DOHH2 (cell line): ENCODE measurements at regions not wholly inside any gene's neighbourhood (a gene's known extent, or its start where the extent isn't known, plus 50 kb on each side); places are given as distances from the start of the nearest gene placed in this dataset.

Experiments used
- H3F3A ChIP-seq: fragments of 200-600 bp; sonication (generic), shearing (Covaris generic); 2 replicates; pipeline ENCODE4 v1.6.0; 2016; ENCODE audit warnings: antibody characterized with exemption, mild to moderate bottlenecking; ENCODE audit not compliant: control insufficient read depth, insufficient read depth
- H3K27ac ChIP-seq: fragments of 200-600 bp; sonication (generic); 2 replicates; pipeline ENCODE4 v1.5.1; 2014; ENCODE audit warnings: low read depth, mild to moderate bottlenecking, low read length, moderate library complexity
- H3K27me3 ChIP-seq: fragments of 200-600 bp; sonication (generic); 2 replicates; pipeline ENCODE4 v1.6.1; 2014; ENCODE audit warnings: mild to moderate bottlenecking, low read length, mixed read lengths; ENCODE audit not compliant: control insufficient read depth
- H3K36me3 ChIP-seq: fragments of 200-600 bp; sonication (generic); 2 replicates; pipeline ENCODE4 v1.6.1; 2014; ENCODE audit warnings: mild to moderate bottlenecking, low read length, moderate library complexity, mixed read lengths; ENCODE audit not compliant: control insufficient read depth
- H3K4me1 ChIP-seq: fragments of 200-600 bp; sonication (generic); 2 replicates; pipeline ENCODE4 v1.6.1; 2014; ENCODE audit warnings: mild to moderate bottlenecking, low read length, mixed read lengths; ENCODE audit not compliant: control insufficient read depth
- H3K4me2 ChIP-seq: fragments of 200-600 bp; sonication (generic); 2 replicates; pipeline ENCODE4 v1.6.0; 2014; ENCODE audit warnings: mild to moderate bottlenecking, low read length, moderate library complexity
- H3K4me3 ChIP-seq: fragments of 200-600 bp; sonication (generic); 2 replicates; pipeline ENCODE4 v1.5.1; 2014; ENCODE audit warnings: mild to moderate bottlenecking, low read length, mixed read lengths
- H3K79me2 ChIP-seq: fragments of 200-600 bp; sonication (generic); 2 replicates; pipeline ENCODE4 v1.6.1; 2014; ENCODE audit warnings: mild to moderate bottlenecking, low read length, mixed read lengths; ENCODE audit not compliant: control insufficient read depth
- H3K9me2 ChIP-seq: fragments of 200-600 bp; sonication (generic); replicated peaks from 2 replicates; pipeline ENCODE4 v1.6.1; 2014; ENCODE audit warnings: mild to moderate bottlenecking, low read length, mixed read lengths; ENCODE audit not compliant: control insufficient read depth
- H3K9me3 ChIP-seq: fragments of 200-600 bp; sonication (generic); 2 replicates; pipeline ENCODE4 v1.6.1; 2014; ENCODE audit warnings: antibody characterized with exemption, low read length, mixed read lengths; ENCODE audit not compliant: control insufficient read depth, insufficient read depth
- H4K20me1 ChIP-seq: fragments of 200-600 bp; sonication (generic); 2 replicates; pipeline ENCODE4 v1.6.0; 2014; ENCODE audit warnings: low read depth, mild to moderate bottlenecking, antibody characterized with exemption, low read length, moderate library complexity; ENCODE audit not compliant: control insufficient read depth, insufficient read depth
- EZH2phosphoT487 ChIP-seq: fragments of 200-600 bp; sonication (generic); IDR thresholded peaks from 2 replicates; pipeline ENCODE4 v1.6.1; 2017; ENCODE audit warnings: borderline replicate concordance, mild to moderate bottlenecking, antibody characterized with exemption, low read length, moderate library complexity, mixed read lengths
- TF ChIP-seq, protein P1 (sequence below): fragments of 200-600 bp; sonication (generic); IDR thresholded peaks from one replicate; pipeline ENCODE4 v1.5.1; 2014; ENCODE audit warnings: antibody characterized with exemption, mild to moderate bottlenecking, low read depth, low read length; ENCODE audit not compliant: poor library complexity, severe bottlenecking

DNA sequence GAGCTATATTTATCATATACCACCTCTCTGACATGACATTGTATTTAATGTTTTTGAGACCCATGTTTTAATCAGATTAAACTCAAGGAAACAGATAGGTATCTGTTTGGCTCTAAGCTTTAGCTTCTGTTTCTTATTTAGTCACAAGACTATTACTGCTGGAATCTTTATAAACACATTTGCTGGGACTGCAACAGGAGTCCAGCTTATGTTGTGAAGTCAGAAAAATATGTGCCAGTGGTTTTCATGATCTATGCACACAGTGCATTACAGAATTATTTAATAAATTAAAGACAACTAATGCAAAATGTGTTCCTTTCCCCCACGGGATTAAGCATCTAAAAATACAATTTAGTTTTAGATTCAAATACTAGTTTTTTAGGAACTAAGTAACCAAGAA is 338.9 kb downstream of the ZEB2 start:
- peaks cover 24% of the 10 kb centered on the region for H3K36me3 ChIP-seq
- H3K4me3 ChIP-seq, result 0 out of 2 replicates have a peak overlapping the region, but pooled peaks have one; percentile 22
- peaks cover 7% of the 10 kb centered on the region; the same call in 1 of the 2 replicates for H3K9me3 ChIP-seq
- H3K27me3 ChIP-seq, result no peaks in the 10 kb centered on the region
- H3F3A ChIP-seq, result no peaks in the 10 kb centered on the region
- H3K4me1 ChIP-seq, result peaks cover 25% of the 10 kb centered on the region
- H3K4me2 ChIP-seq, result peak overlapping the region; percentile 43
- TF ChIP-seq, protein P1, sequence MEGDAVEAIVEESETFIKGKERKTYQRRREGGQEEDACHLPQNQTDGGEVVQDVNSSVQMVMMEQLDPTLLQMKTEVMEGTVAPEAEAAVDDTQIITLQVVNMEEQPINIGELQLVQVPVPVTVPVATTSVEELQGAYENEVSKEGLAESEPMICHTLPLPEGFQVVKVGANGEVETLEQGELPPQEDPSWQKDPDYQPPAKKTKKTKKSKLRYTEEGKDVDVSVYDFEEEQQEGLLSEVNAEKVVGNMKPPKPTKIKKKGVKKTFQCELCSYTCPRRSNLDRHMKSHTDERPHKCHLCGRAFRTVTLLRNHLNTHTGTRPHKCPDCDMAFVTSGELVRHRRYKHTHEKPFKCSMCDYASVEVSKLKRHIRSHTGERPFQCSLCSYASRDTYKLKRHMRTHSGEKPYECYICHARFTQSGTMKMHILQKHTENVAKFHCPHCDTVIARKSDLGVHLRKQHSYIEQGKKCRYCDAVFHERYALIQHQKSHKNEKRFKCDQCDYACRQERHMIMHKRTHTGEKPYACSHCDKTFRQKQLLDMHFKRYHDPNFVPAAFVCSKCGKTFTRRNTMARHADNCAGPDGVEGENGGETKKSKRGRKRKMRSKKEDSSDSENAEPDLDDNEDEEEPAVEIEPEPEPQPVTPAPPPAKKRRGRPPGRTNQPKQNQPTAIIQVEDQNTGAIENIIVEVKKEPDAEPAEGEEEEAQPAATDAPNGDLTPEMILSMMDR, result no peak
- H3K9me2 ChIP-seq, result no peaks in the 10 kb centered on the region
- no peaks in the 10 kb centered on the region for H3K79me2 ChIP-seq
- no peak overlapping the region for H3K27ac ChIP-seq
- no peaks in the 10 kb centered on the region for H4K20me1 ChIP-seq

DNA sequence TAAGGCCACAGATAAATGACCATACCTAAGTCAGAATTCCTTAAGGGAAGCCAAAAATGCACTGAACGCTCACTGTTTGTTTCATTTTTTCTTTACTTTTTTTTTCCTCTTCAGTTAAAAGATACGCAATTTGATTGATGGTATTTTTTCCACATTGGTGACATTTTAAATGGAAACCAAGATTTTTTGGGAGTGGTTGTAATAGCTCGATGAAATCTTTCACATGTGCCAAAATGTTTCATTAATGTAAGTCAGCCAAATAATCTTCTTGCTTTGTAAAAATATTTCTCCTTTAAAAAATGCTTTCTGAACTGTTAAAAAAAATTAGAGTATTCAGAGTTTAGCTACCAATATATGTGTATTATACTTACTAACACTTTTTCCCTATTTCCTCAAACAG is 339.8 kb downstream of the ZEB2 start:
- H4K20me1 ChIP-seq, result no peaks in the 10 kb centered on the region
- no peak overlapping the region for H3K4me3 ChIP-seq
- H3K4me2 ChIP-seq, result no peak overlapping the region
- TF ChIP-seq, protein P1, result no peak
- no peak for TF ChIP-seq EZH2phosphoT487
- no peak overlapping the region for H3K27ac ChIP-seq
- no peaks in the 10 kb centered on the region for H3F3A ChIP-seq
- H3K36me3 ChIP-seq, result peaks cover 16% of the 10 kb centered on the region
- peaks cover 4% of the 10 kb centered on the region; the same call in 1 of the 2 replicates for H3K9me3 ChIP-seq
- H3K9me2 ChIP-seq, result no peaks in the 10 kb centered on the region
- no peaks in the 10 kb centered on the region for H3K27me3 ChIP-seq
- peaks cover 23% of the 10 kb centered on the region for H3K4me1 ChIP-seq
- H3K79me2 ChIP-seq, result no peaks in the 10 kb centered on the region

DNA sequence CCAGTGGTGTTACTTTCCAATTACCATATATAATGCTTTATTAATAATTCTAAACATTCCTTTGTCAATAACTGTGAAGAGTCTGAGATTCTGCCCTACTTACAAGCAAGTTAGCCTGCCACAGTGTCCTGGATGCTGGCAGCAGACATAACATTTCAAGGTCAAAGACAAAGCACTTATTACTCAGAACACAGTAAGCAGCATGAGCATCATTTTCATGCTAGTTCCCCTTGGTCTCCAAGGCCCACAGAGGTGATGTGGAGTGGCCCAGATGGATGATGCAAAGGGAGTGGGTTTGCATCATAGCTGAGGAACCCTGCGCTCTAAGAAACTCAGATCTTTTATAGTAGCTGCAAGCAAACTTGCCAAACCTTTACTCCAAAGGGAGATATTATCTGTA is 349.7 kb downstream of the ZEB2 start:
- H3K4me3 ChIP-seq, result no peak overlapping the region
- H3K27me3 ChIP-seq, result no peaks in the 10 kb centered on the region
- no peaks in the 10 kb centered on the region for H4K20me1 ChIP-seq
- H3K4me2 ChIP-seq, result no peak overlapping the region
- TF ChIP-seq, protein P1, result no peak
- TF ChIP-seq EZH2phosphoT487, result no peak
- no peaks in the 10 kb centered on the region for H3K4me1 ChIP-seq
- H3F3A ChIP-seq, result no peaks in the 10 kb centered on the region
- no peaks in the 10 kb centered on the region for H3K9me3 ChIP-seq
- no peaks in the 10 kb centered on the region for H3K9me2 ChIP-seq
- no peaks in the 10 kb centered on the region for H3K79me2 ChIP-seq
- H3K36me3 ChIP-seq, result no peaks in the 10 kb centered on the region
- no peak overlapping the region for H3K27ac ChIP-seq

DNA sequence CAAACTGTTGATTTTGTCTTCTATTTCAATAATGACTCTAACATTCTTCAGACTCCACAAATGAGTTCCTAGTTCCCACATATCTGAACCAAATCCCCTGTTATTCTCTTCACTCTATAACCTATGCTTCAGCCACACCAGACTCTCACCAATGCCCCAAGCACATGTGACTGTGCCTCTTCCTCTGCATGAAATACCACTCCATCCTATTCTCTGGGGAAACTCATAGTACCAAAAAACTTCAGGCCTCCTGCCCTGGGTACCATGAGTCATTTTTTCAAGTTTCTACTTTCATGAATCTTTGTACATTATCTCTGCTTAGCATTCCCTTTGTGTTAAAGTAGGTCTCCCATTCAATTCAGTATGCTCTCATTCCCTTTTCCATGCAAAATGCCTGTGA is 353.2 kb downstream of the ZEB2 start:
- H3K36me3 ChIP-seq, result no peaks in the 10 kb centered on the region
- no peaks in the 10 kb centered on the region for H3K9me2 ChIP-seq
- H4K20me1 ChIP-seq, result no peaks in the 10 kb centered on the region
- H3K4me2 ChIP-seq, result no peak overlapping the region
- no peak overlapping the region for H3K4me3 ChIP-seq
- H3K27ac ChIP-seq, result no peak overlapping the region
- no peaks in the 10 kb centered on the region for H3F3A ChIP-seq
- no peaks in the 10 kb centered on the region for H3K27me3 ChIP-seq
- no peaks in the 10 kb centered on the region for H3K79me2 ChIP-seq
- no peaks in the 10 kb centered on the region; the same call in 1 of the 2 replicates for H3K4me1 ChIP-seq
- H3K9me3 ChIP-seq, result no peaks in the 10 kb centered on the region
- no peak for TF ChIP-seq EZH2phosphoT487
- TF ChIP-seq, protein P1, result no peak
